H1 (cell line): ENCODE measurements at regions not wholly inside any gene's neighbourhood (a gene's known extent, or its start where the extent isn't known, plus 50 kb on each side); places are given as distances from the start of the nearest gene placed in this dataset.

ENCODE experiments used
- KDM5A ChIP-seq: fragments of 200-600 bp; IDR thresholded peaks from 2 replicates; pipeline ENCODE4 v1.7.1; 2012; ENCODE audit warnings: mild to moderate bottlenecking, low read length, inconsistent platforms, mixed read lengths
- TF ChIP-seq, protein P1 (sequence below): IDR thresholded peaks from 2 replicates; pipeline ENCODE4 v1.6.1; 2012; ENCODE audit warnings: inconsistent platforms

DNA sequence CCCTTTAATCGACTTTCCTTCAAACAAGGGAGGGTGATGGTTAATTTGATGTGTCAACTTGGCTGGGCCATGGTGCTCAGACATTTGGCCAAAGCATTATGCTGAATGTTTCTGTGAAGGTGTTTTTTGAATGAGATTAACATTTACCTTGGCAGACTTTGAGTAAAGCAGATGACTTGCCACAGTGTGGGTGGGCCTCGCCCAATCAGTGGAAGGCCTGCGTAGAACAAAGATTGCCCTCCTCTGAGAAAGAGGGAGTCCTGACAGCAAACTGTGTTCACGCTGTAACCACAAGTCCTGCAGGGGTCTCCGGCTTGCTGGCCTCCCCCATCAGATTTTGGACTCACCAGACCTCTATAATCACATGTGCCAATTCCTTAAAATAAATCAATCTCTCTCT, 118.7 kb downstream of the SOX9 start (continued):
- TF ChIP-seq, protein P1, sequence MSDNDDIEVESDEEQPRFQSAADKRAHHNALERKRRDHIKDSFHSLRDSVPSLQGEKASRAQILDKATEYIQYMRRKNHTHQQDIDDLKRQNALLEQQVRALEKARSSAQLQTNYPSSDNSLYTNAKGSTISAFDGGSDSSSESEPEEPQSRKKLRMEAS, result no peak
- no peak for TF ChIP-seq KDM5A
